H9 (cell line): ENCODE measurements at regions not wholly inside any gene's neighbourhood (a gene's known extent, or its start where the extent isn't known, plus 50 kb on each side); places are given as distances from the start of the nearest gene placed in this dataset.

Source experiments
- DNase-seq: peaks from one replicate; pipeline ENCODE4 v3.0.0-alpha.2; 2017
- H2AFZ ChIP-seq: one replicate; pipeline ENCODE4 v1.6.1; 2013; ENCODE audit warnings: mild to moderate bottlenecking, low read length, control low read depth, moderate library complexity
- H2AK5ac ChIP-seq: 2 replicates; pipeline ENCODE4 v1.6.1; 2013; ENCODE audit warnings: low read length, control low read depth, mixed read lengths; ENCODE audit not compliant: insufficient read length
- H2BK120ac ChIP-seq: one replicate; pipeline ENCODE4 v1.6.1; 2013; ENCODE audit warnings: low read depth, mild to moderate bottlenecking, low read length, control low read depth, inconsistent platforms; ENCODE audit not compliant: poor library complexity, severe bottlenecking
- H2BK12ac ChIP-seq: 2 replicates; pipeline ENCODE4 v1.6.1; 2013; ENCODE audit warnings: low read length, control low read depth, mixed read lengths, low read depth; ENCODE audit not compliant: insufficient read length
- H2BK15ac ChIP-seq: 2 replicates; pipeline ENCODE4 v1.6.1; 2013; ENCODE audit warnings: low read depth, low read length, control low read depth
- H2BK20ac ChIP-seq: one replicate; pipeline ENCODE4 v1.6.1; 2013; ENCODE audit warnings: low read depth, mild to moderate bottlenecking, low read length, control low read depth, inconsistent platforms; ENCODE audit not compliant: poor library complexity, severe bottlenecking
- H2BK5ac ChIP-seq: 2 replicates; pipeline ENCODE4 v1.6.1; 2013; ENCODE audit warnings: low read length, control low read depth, mixed read lengths; ENCODE audit not compliant: insufficient read length
- H3K14ac ChIP-seq: 2 replicates; pipeline ENCODE4 v1.6.1; 2013; ENCODE audit warnings: low read length, control low read depth; ENCODE audit not compliant: insufficient read depth
- H3K18ac ChIP-seq: 2 replicates; pipeline ENCODE4 v1.6.1; 2013; ENCODE audit warnings: low read depth, mild to moderate bottlenecking, mixed read lengths, low read length, control low read depth; ENCODE audit not compliant: insufficient read length
- H3K23ac ChIP-seq: 2 replicates; pipeline ENCODE4 v1.6.1; 2013; ENCODE audit warnings: low read length, control low read depth, mixed read lengths, low read depth; ENCODE audit not compliant: insufficient read length
- H3K23me2 ChIP-seq: 2 replicates; pipeline ENCODE4 v1.6.1; 2013; ENCODE audit warnings: low read depth, mild to moderate bottlenecking, mixed read lengths, low read length, control low read depth; ENCODE audit not compliant: insufficient read length, poor library complexity, severe bottlenecking
- H3K27ac ChIP-seq: 2 replicates; pipeline ENCODE4 v1.5.1; 2013; ENCODE audit warnings: low read length, control low read depth, mixed read lengths, low read depth; ENCODE audit not compliant: insufficient read length
- H3K27me3 ChIP-seq: 2 replicates; pipeline ENCODE4 v1.6.1; 2013; ENCODE audit warnings: low read length, control low read depth, inconsistent platforms; ENCODE audit not compliant: insufficient read depth
- H3K4ac ChIP-seq: 2 replicates; pipeline ENCODE4 v1.6.1; 2013; ENCODE audit warnings: low read depth, mild to moderate bottlenecking, control low read depth, inconsistent platforms, low read length, moderate library complexity
- H3K4me1 ChIP-seq: 2 replicates; pipeline ENCODE4 v1.6.1; 2013; ENCODE audit warnings: low read length, control low read depth, inconsistent platforms; ENCODE audit not compliant: insufficient read depth
- H3K4me2 ChIP-seq: 2 replicates; pipeline ENCODE4 v1.6.1; 2013; ENCODE audit warnings: low read length, control low read depth, mixed read lengths; ENCODE audit not compliant: insufficient read length, insufficient read depth
- H3K56ac ChIP-seq: 2 replicates; pipeline ENCODE4 v1.6.1; 2013; ENCODE audit warnings: low read depth, mild to moderate bottlenecking, mixed read lengths, low read length, control low read depth; ENCODE audit not compliant: insufficient read length
- H3K79me1 ChIP-seq: 2 replicates; pipeline ENCODE4 v1.6.1; 2013; ENCODE audit warnings: low read depth, mild to moderate bottlenecking, moderate library complexity, low read length, control low read depth, inconsistent platforms; ENCODE audit not compliant: insufficient read depth, poor library complexity, severe bottlenecking
- H3K79me2 ChIP-seq: 2 replicates; pipeline ENCODE4 v1.6.1; 2013; ENCODE audit warnings: low read length, control low read depth, inconsistent platforms; ENCODE audit not compliant: insufficient read depth
- H3K9ac ChIP-seq: 2 replicates; pipeline ENCODE4 v1.6.1; 2013; ENCODE audit warnings: low read length, control low read depth, mixed read lengths; ENCODE audit not compliant: insufficient read length; ENCODE audit errors: extremely low read depth
- H3K9me3 ChIP-seq: one replicate; pipeline ENCODE4 v1.6.1; 2013; ENCODE audit warnings: low read depth, low read length, inconsistent platforms; ENCODE audit not compliant: control insufficient read depth
- H3T11ph ChIP-seq: one replicate; pipeline ENCODE4 v1.6.1; 2013; ENCODE audit warnings: mild to moderate bottlenecking, low read length, control low read depth, inconsistent platforms
- H4K20me1 ChIP-seq: one replicate; pipeline ENCODE4 v1.6.1; 2013; ENCODE audit not compliant: control insufficient read depth, insufficient read length, insufficient read depth
- H4K5ac ChIP-seq: 2 replicates; pipeline ENCODE4 v1.6.1; 2013; ENCODE audit warnings: low read depth, mild to moderate bottlenecking, mixed read lengths, low read length, control low read depth; ENCODE audit not compliant: insufficient read length
- H4K8ac ChIP-seq: replicated peaks from 2 replicates; pipeline ENCODE4 v1.6.1; 2013; ENCODE audit warnings: low read length, control low read depth, mixed read lengths, low read depth; ENCODE audit not compliant: insufficient read length
- H4K91ac ChIP-seq: 2 replicates; pipeline ENCODE4 v1.6.1; 2013; ENCODE audit warnings: low read depth, mild to moderate bottlenecking, moderate library complexity, mixed read lengths, low read length, control low read depth; ENCODE audit not compliant: insufficient read length
- H3K27ac Mint-ChIP-seq, 3 experiments: 2 replicates in 2 of 3; 3 replicates in 1 of 3; pipeline ENCODE4 v1.8.0; 2020 to 2021; ENCODE audit warnings: mixed read lengths in 3 of 3, mild to moderate bottlenecking in 1 of 3, moderate library complexity in 1 of 3
- H3K27me3 Mint-ChIP-seq: 2 replicates; pipeline ENCODE4 v1.8.0; 2021; ENCODE audit warnings: low read depth, mild to moderate bottlenecking, moderate library complexity, mixed read lengths
- H3K36me3 Mint-ChIP-seq, 3 experiments: 2 replicates in 2 of 3; 3 replicates in 1 of 3; pipeline ENCODE4 v1.8.0; 2020 to 2021; ENCODE audit warnings: low read depth in 3 of 3, mixed read lengths in 3 of 3; ENCODE audit not compliant: insufficient read depth in 1 of 3
- H3K4me1 Mint-ChIP-seq, 2 experiments: 2 replicates each; pipeline ENCODE4 v1.8.0; 2020; ENCODE audit warnings: mixed read lengths in 2 of 2
- H3K4me3 Mint-ChIP-seq, 2 experiments: 2 replicates in 1 of 2; 3 replicates in 1 of 2; pipeline ENCODE4 v1.8.0; 2020 to 2021; ENCODE audit warnings: mild to moderate bottlenecking in 2 of 2, mixed read lengths in 2 of 2, moderate library complexity in 1 of 2
- H3K9me3 Mint-ChIP-seq, 2 experiments: 2 replicates in 1 of 2; 3 replicates in 1 of 2; pipeline ENCODE4 v1.8.0; 2020; ENCODE audit warnings: mild to moderate bottlenecking in 2 of 2, mixed read lengths in 2 of 2, moderate library complexity in 1 of 2
- WGBS: extraction: QIAGEN DNeasy Blood & Tissue Kit; methylation state at CpG from one replicate; pipeline ENCODE4 v1.1.7; 2013; ENCODE audit warnings: missing lambda C conversion rate, low lambda C conversion rate, mixed read lengths; ENCODE audit not compliant: insufficient read length; ENCODE audit errors: extremely low coverage; 5-methylcytosine and 5-hydroxymethylcytosine counted together
- TF ChIP-seq, protein P1 (sequence below): fragments of 200-600 bp; sonication (generic); conservative IDR thresholded peaks from 3 replicates; pipeline ENCODE4 v1.8.0; 2021; ENCODE audit warnings: antibody characterized with exemption, mild to moderate bottlenecking

DNA sequence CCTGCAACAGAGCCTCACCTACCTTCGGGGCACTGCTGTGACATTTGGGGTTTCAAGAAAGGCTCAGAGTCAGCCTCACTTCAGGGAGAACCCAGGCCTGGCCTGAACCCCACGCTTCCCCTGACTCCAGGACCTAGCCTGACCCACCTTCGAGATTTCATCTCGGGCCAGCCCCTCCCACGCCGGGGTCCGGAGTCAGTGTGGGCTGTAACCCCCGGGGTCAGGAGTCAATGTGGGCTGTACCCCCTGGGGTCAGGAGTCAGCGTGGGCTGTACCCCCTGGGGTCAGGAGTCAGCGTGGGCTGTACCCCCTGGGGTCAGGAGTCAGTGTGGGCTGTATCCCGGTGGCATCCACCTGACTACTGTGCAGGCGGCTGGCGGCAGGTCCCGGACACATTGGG is 183.0 kb upstream of the RAB4A start:
- Histone ChIP-seq H3K79me1 (no peaks in the 10 kb centered on the region), H4K5ac (no peak overlapping the region), H3K9ac (no peak overlapping the region), H4K20me1 (no peaks in the 10 kb centered on the region), H3K4me2 (no peak overlapping the region), H2BK5ac (no peak overlapping the region), H3K9me3 (no peaks in the 10 kb centered on the region), H3K23me2 (no peaks in the 10 kb centered on the region), H4K91ac (no peak overlapping the region), H2AFZ (no peak overlapping the region), H3K56ac (no peak overlapping the region), H3T11ph (no peak overlapping the region), H3K4ac (no peak overlapping the region), H3K4me1 (peaks cover 10% of the 10 kb centered on the region; the same call in 1 of the 2 replicates), H3K18ac (no peak overlapping the region), H3K14ac (peak overlapping the region; percentile 42; the same call in 1 of the 2 replicates), H3K27ac (no peak overlapping the region), H4K8ac (no peak overlapping the region), H3K23ac (no peak overlapping the region), H2BK120ac (no peak overlapping the region), H2AK5ac (no peak overlapping the region), H2BK20ac (no peak overlapping the region), H2BK12ac (no peak overlapping the region), H3K27me3 (no peaks in the 10 kb centered on the region), H2BK15ac (no peak overlapping the region), H3K79me2 (no peaks in the 10 kb centered on the region)
- Mint-ChIP-seq H3K36me3 (peaks cover 0 to 11% (median 4%) of the 10 kb centered on the region in 3 experiments; a peak in 5 of 7 replicates), H3K27ac (no peak overlapping the region; a peak in 1 of 7 replicates), H3K4me1 (peaks cover 41 to 51% of the 10 kb centered on the region in 2 experiments), H3K4me3 (no peak overlapping the region), H3K27me3 (no peaks in the 10 kb centered on the region), H3K9me3 (peaks cover 7% of the 10 kb centered on the region in 2 experiments)
- no peak for DNase-seq
- no CpG with 5 or more reads among the region's 14 CpGs for WGBS
- TF ChIP-seq, protein P1, sequence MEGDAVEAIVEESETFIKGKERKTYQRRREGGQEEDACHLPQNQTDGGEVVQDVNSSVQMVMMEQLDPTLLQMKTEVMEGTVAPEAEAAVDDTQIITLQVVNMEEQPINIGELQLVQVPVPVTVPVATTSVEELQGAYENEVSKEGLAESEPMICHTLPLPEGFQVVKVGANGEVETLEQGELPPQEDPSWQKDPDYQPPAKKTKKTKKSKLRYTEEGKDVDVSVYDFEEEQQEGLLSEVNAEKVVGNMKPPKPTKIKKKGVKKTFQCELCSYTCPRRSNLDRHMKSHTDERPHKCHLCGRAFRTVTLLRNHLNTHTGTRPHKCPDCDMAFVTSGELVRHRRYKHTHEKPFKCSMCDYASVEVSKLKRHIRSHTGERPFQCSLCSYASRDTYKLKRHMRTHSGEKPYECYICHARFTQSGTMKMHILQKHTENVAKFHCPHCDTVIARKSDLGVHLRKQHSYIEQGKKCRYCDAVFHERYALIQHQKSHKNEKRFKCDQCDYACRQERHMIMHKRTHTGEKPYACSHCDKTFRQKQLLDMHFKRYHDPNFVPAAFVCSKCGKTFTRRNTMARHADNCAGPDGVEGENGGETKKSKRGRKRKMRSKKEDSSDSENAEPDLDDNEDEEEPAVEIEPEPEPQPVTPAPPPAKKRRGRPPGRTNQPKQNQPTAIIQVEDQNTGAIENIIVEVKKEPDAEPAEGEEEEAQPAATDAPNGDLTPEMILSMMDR: no peak
